Limb (tissue), 2 donors: ENCODE measurements at regions not wholly inside any gene's neighbourhood (a gene's known extent, or its start where the extent isn't known, plus 50 kb on each side); places are given as distances from the start of the nearest gene placed in this dataset.
"Not testable (repeated sequence)": the region's sequence is repeated elsewhere in the genome, so short reads cannot be mapped to it uniquely, and the experiment has no call there.

Experiments
- DNase-seq, 2 donors: peaks; one replicate each; pipeline ENCODE4 v3.0.0-alpha.2; 2016; ENCODE audit errors: extremely low spot score in 2 of 2

GRCh38 chr1:147103416-147104155 is 68.7 kb downstream of the PRKAB2 start:
- DNase-seq = not testable (repeated sequence)

GRCh38 chr1:147099192-147099591 is 73.1 kb downstream of the PRKAB2 start:
- no peak for DNase-seq

GRCh38 chr1:147098338-147098973 is 73.8 kb downstream of the PRKAB2 start:
- DNase-seq = not testable (repeated sequence)

- no peak for DNase-seq
Measured at GRCh38 chr1:147095691-147096090, 76.6 kb downstream of the PRKAB2 start.

GRCh38 chr1:147091801-147092200 is 80.5 kb downstream of the PRKAB2 start:
- no peak for DNase-seq

- no peak for DNase-seq
Measured at GRCh38 chr1:147089457-147089856, 82.8 kb downstream of the PRKAB2 start.

- DNase-seq = no peak
Measured at GRCh38 chr1:147086129-147086528, 86.1 kb downstream of the PRKAB2 start.

- peak; percentile 63 to 81 for DNase-seq
Measured at GRCh38 chr1:147084273-147085096, 87.8 kb downstream of the PRKAB2 start.

GRCh38 chr1:147083919-147084272 is 88.4 kb downstream of the PRKAB2 start:
- DNase-seq = no peak

GRCh38 chr1:147080671-147081394 is 91.4 kb downstream of the PRKAB2 start:
- DNase-seq = peak in 1 of 2 donors; percentile 32

- DNase-seq = peak in 1 of 2 donors; percentile 43
Measured at GRCh38 chr1:147080006-147080661, 92.1 kb downstream of the PRKAB2 start.

- DNase-seq = peak in 1 of 2 donors; percentile 35
Measured at GRCh38 chr1:147079400-147080005, 92.8 kb downstream of the PRKAB2 start.

GRCh38 chr1:147078606-147079399 is 93.5 kb downstream of the PRKAB2 start:
- peak in 1 of 2 donors; percentile 33 for DNase-seq

- DNase-seq = peak in 1 of 2 donors; percentile 29
Measured at GRCh38 chr1:147077936-147078605, 94.2 kb downstream of the PRKAB2 start.

- no peak for DNase-seq
Measured at GRCh38 chr1:147077523-147077922, 94.7 kb downstream of the PRKAB2 start.

- no peak for DNase-seq
Measured at GRCh38 chr1:147077081-147077480, 95.2 kb downstream of the PRKAB2 start.

- no peak for DNase-seq
Measured at GRCh38 chr1:147076442-147076841, 95.8 kb downstream of the PRKAB2 start.

GRCh38 chr1:147072482-147073432 is 99.5 kb downstream of the PRKAB2 start:
- peak in 1 of 2 donors; percentile 52 for DNase-seq
